Peyer's patch (tissue), 4 donors: ENCODE measurements at regions not wholly inside any gene's neighbourhood (a gene's known extent, or its start where the extent isn't known, plus 50 kb on each side); places are given as distances from the start of the nearest gene placed in this dataset.

Experiments used
- CTCF ChIP-seq, 6 experiments: fragments of 450-650 bp in 4 of 6; fragments of 200-600 bp in 2 of 6; sonication (generic) in 1 of 6; IDR thresholded peaks; one replicate each; pipeline ENCODE4 v1.5.1; 2017 to 2019; ENCODE audit warnings: antibody characterized with exemption in 6 of 6, mild to moderate bottlenecking in 3 of 6, moderate library complexity in 1 of 6
- POLR2A ChIP-seq, 2 donors: fragments of 450-650 bp; IDR thresholded peaks; one replicate each; pipeline ENCODE4 v1.5.1; 2017; ENCODE audit warnings: antibody characterized with exemption in 2 of 2, mild to moderate bottlenecking in 2 of 2, moderate library complexity in 2 of 2

- TF ChIP-seq POLR2A (IDR thresholded peaks at IDR 0.05) (no peak), CTCF (IDR thresholded peaks at IDR 0.05) (no peak)
Observed at GRCh38 chr17:31646642-31647041, 212.4 kb downstream of the COPRS start.
